ENCODE measurements at regions not wholly inside any gene's neighbourhood (a gene's known extent, or its start where the extent isn't known, plus 50 kb on each side); places are given as distances from the start of the nearest gene placed in this dataset.

DNA sequence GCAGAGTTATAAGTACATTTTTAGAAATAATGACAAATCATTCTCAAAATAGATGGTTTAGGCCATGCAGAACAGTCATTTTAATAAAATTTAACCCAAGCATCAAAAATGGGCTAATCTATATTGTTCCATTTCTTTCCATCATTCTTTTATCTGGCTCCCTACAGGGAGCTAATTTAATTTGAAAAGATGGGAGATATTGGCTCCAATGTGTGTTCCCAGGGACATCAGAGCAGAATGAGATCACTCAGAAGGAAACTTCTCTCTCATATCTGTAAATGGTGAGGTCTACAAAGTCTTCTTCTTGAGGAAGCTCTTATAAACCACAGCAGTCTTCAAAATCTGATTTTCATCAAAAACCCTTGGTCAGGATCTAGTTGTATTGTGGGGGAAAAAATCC lies 119.4 kb upstream of the RAB6C start:
- DNase-seq (ENCODE audit: low read depth in 2 of 2): no peak

- DNase-seq (ENCODE audit: low read depth in 2 of 2): no peak
Measured at GRCh38 chr2:129861666-129862288, 117.7 kb upstream of the RAB6C start.

DNA sequence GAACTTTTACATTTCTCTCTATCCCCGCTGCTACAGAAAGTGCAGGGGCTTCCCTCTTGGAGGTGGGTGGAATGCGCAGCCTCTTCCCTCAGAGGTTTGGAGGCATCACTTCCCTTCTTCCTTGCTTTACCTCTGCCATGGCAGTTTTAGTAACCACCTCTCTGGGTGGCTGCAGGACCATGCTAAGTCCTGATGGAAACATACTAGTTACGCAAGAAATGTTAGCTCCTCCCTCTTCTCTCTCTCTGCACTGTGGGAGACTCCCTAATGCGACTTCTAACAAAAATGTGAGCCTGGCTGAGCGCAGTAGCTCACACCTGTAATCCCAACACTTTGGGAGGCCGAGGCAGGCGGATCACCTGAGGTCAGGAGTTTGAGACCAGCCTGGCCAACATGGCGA lies 116.8 kb upstream of the RAB6C start:
- DNase-seq (ENCODE audit: low read depth in 2 of 2): no peak

- DNase-seq (ENCODE audit: low read depth in 2 of 2): no peak
Measured at GRCh38 chr2:129863350-129863749, 116.1 kb upstream of the RAB6C start.

DNA sequence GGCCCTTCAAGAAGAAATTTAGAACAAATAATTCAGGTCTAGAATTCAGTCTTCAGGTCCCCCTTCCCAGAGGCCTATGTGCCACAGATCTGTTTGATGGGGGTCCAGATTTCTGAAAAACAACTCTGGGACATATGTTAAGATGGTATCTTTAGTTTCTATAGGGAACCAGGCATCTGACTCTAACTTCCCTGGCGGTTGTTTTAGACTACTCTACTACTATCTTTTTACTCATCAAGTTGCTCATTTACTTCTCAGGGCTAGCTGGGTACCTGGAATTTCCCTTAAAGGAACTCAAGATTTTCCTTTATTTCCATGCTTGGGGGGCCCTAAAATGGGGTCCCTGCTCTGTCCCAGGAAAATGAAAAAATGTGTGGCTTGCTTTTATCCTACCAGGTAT lies 114.7 kb upstream of the RAB6C start:
- no peak for DNase-seq (ENCODE audit: low read depth in 2 of 2)

- DNase-seq (ENCODE audit: low read depth in 2 of 2): no peak
Measured at GRCh38 chr2:129865976-129866375, 113.5 kb upstream of the RAB6C start.

DNA sequence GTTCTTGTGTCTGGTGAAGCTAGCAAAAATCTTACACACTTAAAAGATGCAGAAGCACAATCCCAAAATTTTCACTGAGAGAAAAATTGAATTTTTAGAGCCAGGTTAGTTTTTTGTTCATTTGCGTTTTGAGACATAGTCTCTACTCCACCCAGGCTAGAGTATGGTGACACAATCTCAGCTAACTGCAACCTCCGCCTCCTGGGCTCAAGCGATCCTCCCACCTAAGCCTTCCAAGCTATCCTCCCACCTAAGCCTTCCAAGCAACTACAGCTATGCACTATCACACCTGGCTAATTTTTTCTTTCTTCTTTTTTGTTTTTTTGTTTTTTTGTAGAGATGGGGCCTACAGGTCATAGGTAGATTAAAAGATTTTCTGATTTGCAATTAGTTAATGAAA lies 113.1 kb upstream of the RAB6C start:
- DNase-seq (ENCODE audit: low read depth in 2 of 2): no peak

DNA sequence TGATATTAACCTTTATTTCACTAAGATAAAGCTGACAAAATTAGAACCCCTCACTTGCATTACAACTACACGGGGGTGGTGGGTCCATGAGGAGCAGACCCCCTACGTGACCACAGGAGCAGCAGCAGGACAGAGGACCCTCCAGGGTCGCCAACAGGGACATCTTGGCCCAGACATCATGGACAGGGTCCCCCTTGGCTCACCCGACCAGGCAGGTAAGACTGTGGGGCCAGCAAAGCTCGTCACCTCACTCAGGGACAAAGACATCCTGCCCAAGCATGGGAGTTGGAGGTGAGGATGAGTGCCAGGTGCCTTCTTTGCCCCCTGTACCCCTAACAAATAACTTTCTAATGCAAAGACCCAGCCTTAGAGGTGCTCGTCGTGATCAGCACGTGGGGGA lies 111.3 kb upstream of the RAB6C start:
- DNase-seq (ENCODE audit: low read depth in 2 of 2): no peak

DNA sequence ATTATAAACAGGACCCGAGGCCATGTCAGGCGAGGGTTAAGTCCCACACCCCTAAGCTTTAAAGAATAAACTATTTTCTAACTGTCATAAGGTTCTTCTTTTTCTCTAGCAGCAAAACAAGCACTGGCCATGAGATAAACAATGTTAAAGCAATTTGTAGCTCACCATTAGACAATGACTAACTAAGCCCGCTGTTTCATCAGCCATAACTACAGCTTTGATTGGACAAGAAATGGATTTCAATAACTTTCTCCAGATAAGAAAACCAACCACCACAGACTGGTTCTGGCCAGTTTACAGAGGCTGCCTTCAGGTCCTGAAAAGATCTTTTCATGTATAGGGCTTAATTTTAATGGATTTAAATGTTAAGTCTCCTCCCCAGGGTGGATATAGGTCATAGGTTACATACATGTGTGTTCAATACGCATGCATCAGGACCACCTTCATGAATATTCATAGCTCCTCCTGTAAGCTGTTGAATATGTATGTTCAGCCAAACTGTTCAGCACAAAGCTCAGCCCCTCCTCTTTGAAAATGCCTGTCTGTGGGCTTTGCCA lies 108.7 kb upstream of the RAB6C start:
- DNase-seq (ENCODE audit: low read depth in 2 of 2): no peak

DNA sequence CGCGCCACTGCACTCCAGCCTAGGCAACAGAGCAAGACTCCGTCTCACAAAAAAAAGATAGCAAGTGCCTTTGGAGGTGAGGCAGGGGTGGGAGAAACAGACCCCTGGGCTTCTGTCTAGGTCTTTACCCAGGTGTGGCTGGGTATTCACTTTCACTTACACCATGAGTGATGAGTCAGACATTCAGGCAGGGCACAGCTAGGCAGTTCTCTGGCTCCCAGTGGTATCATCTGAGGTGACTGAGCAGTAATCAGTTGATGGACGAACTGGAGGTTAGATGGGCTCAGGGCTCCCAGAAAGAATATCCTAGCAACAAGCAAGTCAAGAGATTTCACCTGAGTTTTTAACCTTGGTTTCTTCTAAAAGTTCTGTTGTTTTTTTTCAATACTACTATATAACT lies 107.0 kb upstream of the RAB6C start:
- DNase-seq (ENCODE audit: low read depth in 2 of 2): no peak

DNA sequence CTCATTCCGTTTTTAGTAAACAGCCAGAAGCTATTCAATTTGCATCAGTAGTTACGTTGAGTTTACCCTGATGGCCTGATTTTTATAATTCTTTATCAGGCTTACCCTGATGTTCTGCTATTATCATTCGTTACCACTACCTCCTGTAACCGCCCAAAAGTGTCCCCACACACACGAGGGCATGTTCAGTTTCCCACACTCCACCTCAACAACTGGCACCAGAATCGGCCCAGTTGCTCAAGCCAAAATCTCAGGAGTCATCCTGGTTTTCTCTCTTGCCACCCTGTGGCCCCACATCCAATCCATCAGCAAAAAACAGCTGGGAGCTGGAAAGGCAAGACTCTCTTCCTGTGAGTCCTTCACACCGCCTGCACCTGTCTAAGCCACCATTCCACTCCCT lies 102.9 kb upstream of the RAB6C start:
- DNase-seq (ENCODE audit: low read depth in 2 of 2): no peak

- DNase-seq (ENCODE audit: low read depth in 2 of 2): peak; percentile 77 to 84
Measured at GRCh38 chr2:129877289-129877741, 102.2 kb upstream of the RAB6C start.

- DNase-seq (ENCODE audit: low read depth in 2 of 2): no peak
Measured at GRCh38 chr2:129877795-129878775, 101.4 kb upstream of the RAB6C start.

- no peak for DNase-seq (ENCODE audit: low read depth in 2 of 2)
Measured at GRCh38 chr2:129879614-129880180, 99.8 kb upstream of the RAB6C start.

- DNase-seq (ENCODE audit: low read depth in 2 of 2): no peak
Measured at GRCh38 chr2:129880309-129880708, 99.2 kb upstream of the RAB6C start.

DNA sequence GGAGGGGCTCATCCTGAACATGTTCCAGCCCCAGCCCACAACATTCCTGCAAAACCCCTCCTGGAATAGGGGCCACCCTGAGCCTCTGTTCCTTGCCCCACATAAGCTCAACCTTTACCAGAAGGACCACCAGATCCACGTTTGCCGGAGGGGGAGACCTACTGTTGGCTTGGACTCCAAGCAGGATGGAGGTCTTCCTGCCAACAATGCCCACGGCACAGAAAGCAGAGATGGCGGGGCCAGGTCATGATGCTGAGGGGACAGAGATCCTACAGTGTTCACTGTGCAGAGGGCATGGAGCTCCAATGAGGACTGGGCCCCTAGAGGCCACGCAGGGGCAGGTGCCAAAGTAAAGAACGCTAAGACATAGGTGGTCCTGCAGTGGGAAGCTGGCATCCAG lies 98.5 kb upstream of the RAB6C start:
- DNase-seq (ENCODE audit: low read depth in 2 of 2): no peak

- no peak for DNase-seq (ENCODE audit: low read depth in 2 of 2)
Measured at GRCh38 chr2:129881786-129882396, 97.6 kb upstream of the RAB6C start.

GRCh38 chr2:129882476-129882875 lies 97.0 kb upstream of the RAB6C start:
- DNase-seq (ENCODE audit: low read depth in 2 of 2): no peak

- no peak for DNase-seq (ENCODE audit: low read depth in 2 of 2)
Measured at GRCh38 chr2:129883121-129883520, 96.3 kb upstream of the RAB6C start.

DNA sequence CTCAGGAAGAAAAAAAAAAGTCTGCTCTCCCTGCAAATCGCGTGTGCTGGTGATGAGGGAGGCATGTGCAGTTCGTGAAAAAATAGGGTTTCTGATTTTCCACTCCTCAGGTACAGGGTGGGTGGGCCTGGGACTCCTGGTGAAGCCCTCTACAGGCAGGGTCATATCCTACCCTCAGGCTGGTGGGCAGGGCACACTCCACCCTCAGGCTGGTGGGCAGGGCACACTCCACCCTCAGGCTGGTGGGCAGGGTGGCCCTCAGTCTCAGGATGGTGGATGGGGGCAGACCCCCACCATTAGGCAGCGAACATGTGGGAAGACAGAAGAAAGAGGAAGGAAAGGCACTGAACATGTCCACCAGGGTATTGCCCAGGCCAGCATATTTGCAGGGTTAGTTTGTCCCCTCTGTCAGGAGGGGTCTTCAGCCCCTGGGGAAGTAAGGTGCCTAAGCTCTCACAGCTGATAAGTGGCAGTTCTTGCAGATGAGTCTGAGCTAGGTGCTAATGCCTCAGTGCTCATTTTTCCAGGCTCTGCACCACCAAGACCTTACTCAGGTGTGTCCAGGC lies 95.2 kb upstream of the RAB6C start:
- no peak for DNase-seq (ENCODE audit: low read depth in 2 of 2)

- DNase-seq (ENCODE audit: low read depth in 2 of 2): no peak
Measured at GRCh38 chr2:129885735-129886134, 93.7 kb upstream of the RAB6C start.
